CD14-positive monocyte (primary cell): ENCODE measurements at regions not wholly inside any gene's neighbourhood (a gene's known extent, or its start where the extent isn't known, plus 50 kb on each side); places are given as distances from the start of the nearest gene placed in this dataset.

Experiments used
- DNase-seq, 3 donors: peaks; one replicate each; pipeline ENCODE4 v3.0.0-alpha.2; 2011 to 2022
- H2AFZ ChIP-seq: 2 replicates; pipeline ENCODE4 v1.6.0; 2012; ENCODE audit warnings: mild to moderate bottlenecking, low read depth, low read length, inconsistent platforms; ENCODE audit not compliant: insufficient read depth, poor library complexity, severe bottlenecking
- H3K27ac ChIP-seq, 2 donors: 1 replicate in 1 of 2; 2 replicates in 1 of 2; pipeline ENCODE4 v1.5.1; 2012 to 2013; ENCODE audit warnings: low read length in 2 of 2, control low read depth in 1 of 2, inconsistent platforms in 1 of 2, low read depth in 1 of 2, mild to moderate bottlenecking in 1 of 2
- H3K27me3 ChIP-seq, 2 donors: one replicate each; pipeline versions ENCODE4 v1.6.0 to v1.6.1; 2011 to 2013; ENCODE audit warnings: low read length in 2 of 2; ENCODE audit not compliant: control insufficient read depth in 2 of 2, insufficient read depth in 2 of 2
- H3K36me3 ChIP-seq, 2 donors: replicated peaks in 1 of 2; 1 replicate in 1 of 2; 2 replicates in 1 of 2; pipeline versions ENCODE4 v1.5.1 to v1.6.1; 2012 to 2013; ENCODE audit warnings: low read length in 2 of 2, control low read depth in 1 of 2, inconsistent platforms in 1 of 2, mild to moderate bottlenecking in 1 of 2; ENCODE audit not compliant: insufficient read depth in 2 of 2, control insufficient read depth in 1 of 2
- H3K4me1 ChIP-seq, 2 donors: 1 replicate in 1 of 2; 2 replicates in 1 of 2; pipeline versions ENCODE4 v1.5.1 to v1.6.1; 2012 to 2013; ENCODE audit warnings: low read length in 2 of 2, control low read depth in 1 of 2, inconsistent platforms in 1 of 2, mild to moderate bottlenecking in 1 of 2, moderate library complexity in 1 of 2; ENCODE audit not compliant: insufficient read depth in 2 of 2, control insufficient read depth in 1 of 2
- H3K4me2 ChIP-seq: replicated peaks from 2 replicates; pipeline ENCODE3; 2012; ENCODE audit warnings: low read length, moderate library complexity, mild to moderate bottlenecking; ENCODE audit not compliant: poor library complexity, severe bottlenecking; ENCODE audit errors: extremely low read depth
- H3K4me3 ChIP-seq, 3 experiments: fragments of 200-600 bp in 1 of 3; sonication (generic) in 1 of 3; replicated peaks in 1 of 3; 1 replicate in 2 of 3; 2 replicates in 1 of 3; pipeline ENCODE4 v1.5.1; 2011 to 2013; ENCODE audit warnings: low read length in 3 of 3, mild to moderate bottlenecking in 3 of 3, control low read depth in 2 of 3, low read depth in 2 of 3, inconsistent platforms in 1 of 3, moderate library complexity in 1 of 3
- H3K79me2 ChIP-seq: 2 replicates; pipeline ENCODE4 v1.6.0; 2012; ENCODE audit warnings: mild to moderate bottlenecking, control low read depth, inconsistent platforms, low read length, moderate library complexity; ENCODE audit not compliant: insufficient read depth
- H3K9ac ChIP-seq: 2 replicates; pipeline ENCODE4 v1.6.0; 2017; ENCODE audit warnings: low read length, mild to moderate bottlenecking; ENCODE audit not compliant: insufficient read depth, poor library complexity, severe bottlenecking
- H3K9me3 ChIP-seq, 2 donors: replicated peaks in 1 of 2; 1 replicate in 1 of 2; 2 replicates in 1 of 2; pipeline versions ENCODE4 v1.5.1 to v1.6.1; 2012 to 2013; ENCODE audit warnings: low read length in 2 of 2, control low read depth in 1 of 2; ENCODE audit not compliant: control insufficient read depth in 1 of 2, insufficient read depth in 1 of 2
- H4K20me1 ChIP-seq: 2 replicates; pipeline ENCODE4 v1.6.0; 2012; ENCODE audit warnings: mild to moderate bottlenecking, low read length, control low read depth, moderate library complexity; ENCODE audit not compliant: insufficient read depth
- H3K27ac Mint-ChIP-seq, 7 donors: one replicate each; pipeline ENCODE4 v1.8.0; 2020; ENCODE audit warnings: mild to moderate bottlenecking in 7 of 7, mixed read lengths in 7 of 7, moderate library complexity in 6 of 7, inconsistent platforms in 2 of 7
- H3K27me3 Mint-ChIP-seq, 3 donors: one replicate each; pipeline ENCODE4 v1.8.0; 2021 to 2022; ENCODE audit warnings: low read depth in 3 of 3, mild to moderate bottlenecking in 3 of 3, mixed read lengths in 3 of 3, moderate library complexity in 3 of 3, inconsistent platforms in 1 of 3
- H3K36me3 Mint-ChIP-seq, 2 donors: one replicate each; pipeline ENCODE4 v1.8.0; 2020; ENCODE audit warnings: mixed read lengths in 2 of 2, inconsistent platforms in 1 of 2, mild to moderate bottlenecking in 1 of 2
- H3K4me1 Mint-ChIP-seq: one replicate; pipeline ENCODE4 v1.8.0; 2020; ENCODE audit warnings: mild to moderate bottlenecking, mixed read lengths
- H3K4me3 Mint-ChIP-seq, 2 donors: one replicate each; pipeline ENCODE4 v1.8.0; 2020; ENCODE audit warnings: mild to moderate bottlenecking in 2 of 2, mixed read lengths in 2 of 2, moderate library complexity in 1 of 2
- H3K9me3 Mint-ChIP-seq, 7 donors: one replicate each; pipeline ENCODE4 v1.8.0; 2020 to 2022; ENCODE audit warnings: mixed read lengths in 7 of 7, mild to moderate bottlenecking in 6 of 7, moderate library complexity in 6 of 7, inconsistent platforms in 2 of 7
- CTCF ChIP-seq: fragments of 200-600 bp; IDR thresholded peaks from one replicate; pipeline ENCODE4 v1.8.0; 2022; ENCODE audit warnings: antibody characterized with exemption, mild to moderate bottlenecking
- WGBS: methylation state at CpG from one replicate; pipeline ENCODE4 v1.1.5; 2013; ENCODE audit warnings: missing lambda C conversion rate; ENCODE audit not compliant: insufficient coverage; 5-methylcytosine and 5-hydroxymethylcytosine counted together
- intact Hi-C, 2 donors: fragments of 100-400 bp; cut with micrococcal nuclease; formaldehyde crosslinking; loops; one replicate each; pipeline versions ENCODE4 v1.15.0 to v1.15.1; 2023

- intact Hi-C loops: no loop called here
- Histone ChIP-seq H4K20me1 (no peaks in the 10 kb centered on the region), H3K9me3 (peaks cover 0 to 3% of the 10 kb centered on the region in 2 donors), H3K36me3 (no peaks in the 10 kb centered on the region), H3K27ac (no peak overlapping the region), H3K4me3 (no peak overlapping the region), H3K9ac (no peak overlapping the region), H3K4me1 (no peaks in the 10 kb centered on the region), H3K79me2 (no peaks in the 10 kb centered on the region), H3K4me2 (no peak overlapping the region), H3K27me3 (no peaks in the 10 kb centered on the region), H2AFZ (no peak overlapping the region)
- peaks cover 0 to 1% (median 0%) of the 10 kb centered on the region in 3 donors for H3K27me3 Mint-ChIP-seq
- TF ChIP-seq CTCF: no peak
- H3K9me3 Mint-ChIP-seq: peaks cover 0 to 5% (median 0%) of the 10 kb centered on the region in 7 donors
- no peak overlapping the region for H3K27ac Mint-ChIP-seq
- no peaks in the 10 kb centered on the region for H3K4me1 Mint-ChIP-seq
- no peak for DNase-seq
- H3K4me3 Mint-ChIP-seq: no peak overlapping the region
- H3K36me3 Mint-ChIP-seq: no peaks in the 10 kb centered on the region
- WGBS: 67% methylated on average over 1 of the region's 4 CpGs
Observed at GRCh38 chr9:13461414-13461991, 182.0 kb upstream of the MPDZ start.

- DNase-seq: no peak
- Histone ChIP-seq H3K9me3 (peaks cover 0 to 3% of the 10 kb centered on the region in 2 donors), H3K4me3 (no peak overlapping the region), H3K36me3 (no peaks in the 10 kb centered on the region), H3K27me3 (no peaks in the 10 kb centered on the region), H3K4me1 (no peaks in the 10 kb centered on the region), H3K4me2 (no peak overlapping the region), H2AFZ (no peak overlapping the region), H3K9ac (no peak overlapping the region), H3K79me2 (no peaks in the 10 kb centered on the region), H4K20me1 (no peaks in the 10 kb centered on the region), H3K27ac (no peak overlapping the region)
- peaks cover 0 to 5% (median 0%) of the 10 kb centered on the region in 7 donors for H3K9me3 Mint-ChIP-seq
- no peak overlapping the region for H3K27ac Mint-ChIP-seq
- TF ChIP-seq CTCF: no peak
- H3K27me3 Mint-ChIP-seq: peaks cover 0 to 1% (median 0%) of the 10 kb centered on the region in 3 donors
- no peaks in the 10 kb centered on the region for H3K36me3 Mint-ChIP-seq
- H3K4me1 Mint-ChIP-seq: no peaks in the 10 kb centered on the region
- WGBS: 38% methylated on average over 1 of the region's 3 CpGs
- intact Hi-C loops: no loop called here
- H3K4me3 Mint-ChIP-seq: no peak overlapping the region
Observed at GRCh38 chr9:13459071-13459470, 179.6 kb upstream of the MPDZ start.
